WTC11 (cell line): ENCODE measurements at regions not wholly inside any gene's neighbourhood (a gene's known extent, or its start where the extent isn't known, plus 50 kb on each side); places are given as distances from the start of the nearest gene placed in this dataset.

Experiments used
- ATAC-seq: fragments of 200-7000 bp; cut with Tn5 transposase; 2 replicates; pipeline ENCODE4 v1.10.0; 2021; ENCODE audit warnings: mild to moderate bottlenecking, moderate library complexity
- CTCF ChIA-PET: fragments of 300-600 bp; sonication (Branson Sonifier 250); formaldehyde crosslinking; loops from one replicate; lab custom pipeline; 2021; ENCODE audit warnings: antibody characterized with exemption; lab: Charles Lee
- POLR2A ChIA-PET: fragments of 350-600 bp; sonication (Branson Sonifier 250); formaldehyde crosslinking; loops from one replicate; lab custom pipeline; 2021; ENCODE audit warnings: antibody characterized with exemption; lab: Charles Lee
- DNase-seq: peaks from one replicate; pipeline ENCODE4 v3.0.0; 2021; ENCODE audit warnings: low spot score
- H3K27ac Mint-ChIP-seq: 2 replicates; pipeline ENCODE4 v1.8.0; 2021; ENCODE audit warnings: mixed read lengths
- H3K27me3 Mint-ChIP-seq: 2 replicates; pipeline ENCODE4 v1.8.0; 2021; ENCODE audit warnings: low read depth, mild to moderate bottlenecking, moderate library complexity, mixed read lengths
- H3K36me3 Mint-ChIP-seq: 2 replicates; pipeline ENCODE4 v1.8.0; 2021; ENCODE audit warnings: mixed read lengths
- H3K4me1 Mint-ChIP-seq: 2 replicates; pipeline ENCODE4 v1.8.0; 2022; ENCODE audit warnings: mixed read lengths
- H3K4me3 Mint-ChIP-seq: 2 replicates; pipeline ENCODE4 v1.8.0; 2021; ENCODE audit warnings: mild to moderate bottlenecking, moderate library complexity, mixed read lengths
- H3K9me3 Mint-ChIP-seq: 2 replicates; pipeline ENCODE4 v1.8.0; 2021; ENCODE audit warnings: mixed read lengths
- CBFB ChIP-seq: sonication (generic); formaldehyde crosslinking; IDR thresholded peaks from 2 replicates; pipeline ENCODE4 v1.8.1; 2022; ENCODE audit warnings: mild to moderate bottlenecking, low read depth, missing genetic modification reagents
- ELF4 ChIP-seq: sonication (generic); formaldehyde crosslinking; IDR thresholded peaks from 2 replicates; pipeline ENCODE4 v1.8.1; 2022; ENCODE audit warnings: low read depth, mild to moderate bottlenecking, moderate library complexity, missing genetic modification reagents
- GRHL2 ChIP-seq: fragments of 250-450 bp; sonication (Bioruptor Pico); IDR thresholded peaks from 2 replicates; pipeline ENCODE4 v1.8.0; 2022; ENCODE audit warnings: mild to moderate bottlenecking, moderate library complexity; ENCODE audit not compliant: insufficient replicate concordance, severe bottlenecking
- HMGA2 ChIP-seq: fragments of 250-450 bp; sonication (Bioruptor Pico); IDR thresholded peaks from 2 replicates; pipeline ENCODE4 v1.4.0; 2021; ENCODE audit warnings: mild to moderate bottlenecking, moderate library complexity
- JUN ChIP-seq: sonication (generic); formaldehyde crosslinking; IDR thresholded peaks from 2 replicates; pipeline ENCODE4 v1.8.0; 2023; ENCODE audit warnings: mild to moderate bottlenecking, missing genetic modification reagents
- NFATC4 ChIP-seq: fragments of 250-450 bp; sonication (Bioruptor Pico); IDR thresholded peaks from 2 replicates; pipeline ENCODE4 v1.9.0; 2021; ENCODE audit warnings: mild to moderate bottlenecking
- SP1 ChIP-seq: sonication (generic); formaldehyde crosslinking; conservative IDR thresholded peaks from 2 replicates; pipeline ENCODE4 v1.8.1; 2022; ENCODE audit warnings: missing genetic modification reagents
- TP53 ChIP-seq: sonication (generic); formaldehyde crosslinking; IDR thresholded peaks from 2 replicates; pipeline ENCODE4 v1.8.1; 2023; ENCODE audit warnings: mild to moderate bottlenecking, missing genetic modification reagents
- ZNF396 ChIP-seq: fragments of 250-450 bp; sonication (Bioruptor Pico); IDR thresholded peaks from 2 replicates; pipeline ENCODE4 v1.8.0; 2021; ENCODE audit warnings: mild to moderate bottlenecking, moderate library complexity, borderline replicate concordance
- ZNF671 ChIP-seq: fragments of 250-450 bp; sonication (Bioruptor Pico); IDR thresholded peaks from 2 replicates; pipeline ENCODE4 v1.8.0; 2021; ENCODE audit warnings: mild to moderate bottlenecking
- TF ChIP-seq, protein P1 (sequence below): fragments of 250-450 bp; sonication (Bioruptor Pico); IDR thresholded peaks from 2 replicates; pipeline ENCODE4 v1.9.0; 2021; ENCODE audit warnings: mild to moderate bottlenecking, borderline replicate concordance
- TF ChIP-seq, protein P2 (sequence below): sonication (generic); formaldehyde crosslinking; IDR thresholded peaks from 2 replicates; pipeline ENCODE4 v1.8.1; 2022; ENCODE audit warnings: low read depth, mild to moderate bottlenecking, moderate library complexity, missing genetic modification reagents, borderline replicate concordance
- TF ChIP-seq, protein P3 (sequence below): sonication (generic); formaldehyde crosslinking; IDR thresholded peaks from 2 replicates; pipeline ENCODE4 v1.8.1; 2022; ENCODE audit warnings: mild to moderate bottlenecking, moderate library complexity, missing genetic modification reagents
- TF ChIP-seq, protein P4 (sequence below): sonication (generic); formaldehyde crosslinking; IDR thresholded peaks from 2 replicates; pipeline ENCODE4 v1.8.0; 2023; ENCODE audit warnings: mild to moderate bottlenecking, missing genetic modification reagents
- TF ChIP-seq, protein P5 (sequence below): fragments of 250-450 bp; sonication (Bioruptor Pico); IDR thresholded peaks from 2 replicates; pipeline ENCODE4 v1.9.0; 2021; ENCODE audit warnings: mild to moderate bottlenecking
- TF ChIP-seq, protein P6 (sequence below): fragments of 250-450 bp; sonication (Bioruptor Pico); IDR thresholded peaks from 2 replicates; pipeline ENCODE4 v2.1.2; 2022; ENCODE audit warnings: mild to moderate bottlenecking, moderate library complexity

DNA sequence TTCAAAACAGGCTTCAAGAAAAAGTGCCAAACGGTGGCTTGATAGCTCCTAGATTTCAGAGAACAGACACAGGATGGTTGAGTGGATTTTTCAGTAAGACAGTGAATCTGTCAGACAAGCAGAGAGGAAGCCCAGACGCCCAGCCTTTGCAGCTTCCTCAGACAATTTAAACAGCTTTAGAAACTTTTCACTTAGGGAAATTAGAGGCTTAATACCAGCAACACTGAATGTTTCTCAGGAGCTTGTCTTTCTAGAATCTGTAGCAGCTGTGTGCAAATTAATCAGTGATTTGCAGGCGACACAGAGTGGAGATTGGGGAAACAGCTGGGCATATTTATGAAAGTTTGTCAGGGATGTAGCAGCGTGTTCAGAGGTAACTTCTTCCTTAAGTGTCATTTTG lies 362.1 kb downstream of the GALC start (continued):
- TF ChIP-seq, protein P1, sequence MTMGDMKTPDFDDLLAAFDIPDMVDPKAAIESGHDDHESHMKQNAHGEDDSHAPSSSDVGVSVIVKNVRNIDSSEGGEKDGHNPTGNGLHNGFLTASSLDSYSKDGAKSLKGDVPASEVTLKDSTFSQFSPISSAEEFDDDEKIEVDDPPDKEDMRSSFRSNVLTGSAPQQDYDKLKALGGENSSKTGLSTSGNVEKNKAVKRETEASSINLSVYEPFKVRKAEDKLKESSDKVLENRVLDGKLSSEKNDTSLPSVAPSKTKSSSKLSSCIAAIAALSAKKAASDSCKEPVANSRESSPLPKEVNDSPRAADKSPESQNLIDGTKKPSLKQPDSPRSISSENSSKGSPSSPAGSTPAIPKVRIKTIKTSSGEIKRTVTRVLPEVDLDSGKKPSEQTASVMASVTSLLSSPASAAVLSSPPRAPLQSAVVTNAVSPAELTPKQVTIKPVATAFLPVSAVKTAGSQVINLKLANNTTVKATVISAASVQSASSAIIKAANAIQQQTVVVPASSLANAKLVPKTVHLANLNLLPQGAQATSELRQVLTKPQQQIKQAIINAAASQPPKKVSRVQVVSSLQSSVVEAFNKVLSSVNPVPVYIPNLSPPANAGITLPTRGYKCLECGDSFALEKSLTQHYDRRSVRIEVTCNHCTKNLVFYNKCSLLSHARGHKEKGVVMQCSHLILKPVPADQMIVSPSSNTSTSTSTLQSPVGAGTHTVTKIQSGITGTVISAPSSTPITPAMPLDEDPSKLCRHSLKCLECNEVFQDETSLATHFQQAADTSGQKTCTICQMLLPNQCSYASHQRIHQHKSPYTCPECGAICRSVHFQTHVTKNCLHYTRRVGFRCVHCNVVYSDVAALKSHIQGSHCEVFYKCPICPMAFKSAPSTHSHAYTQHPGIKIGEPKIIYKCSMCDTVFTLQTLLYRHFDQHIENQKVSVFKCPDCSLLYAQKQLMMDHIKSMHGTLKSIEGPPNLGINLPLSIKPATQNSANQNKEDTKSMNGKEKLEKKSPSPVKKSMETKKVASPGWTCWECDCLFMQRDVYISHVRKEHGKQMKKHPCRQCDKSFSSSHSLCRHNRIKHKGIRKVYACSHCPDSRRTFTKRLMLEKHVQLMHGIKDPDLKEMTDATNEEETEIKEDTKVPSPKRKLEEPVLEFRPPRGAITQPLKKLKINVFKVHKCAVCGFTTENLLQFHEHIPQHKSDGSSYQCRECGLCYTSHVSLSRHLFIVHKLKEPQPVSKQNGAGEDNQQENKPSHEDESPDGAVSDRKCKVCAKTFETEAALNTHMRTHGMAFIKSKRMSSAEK = no peak
- TF ChIP-seq ZNF396 (CRISPR knock-in tag) (no peak), GRHL2 (CRISPR knock-in tag) (no peak), NFATC4 (CRISPR knock-in tag) (no peak), ZNF671 (CRISPR knock-in tag) (no peak)
- TF ChIP-seq, protein P2, sequence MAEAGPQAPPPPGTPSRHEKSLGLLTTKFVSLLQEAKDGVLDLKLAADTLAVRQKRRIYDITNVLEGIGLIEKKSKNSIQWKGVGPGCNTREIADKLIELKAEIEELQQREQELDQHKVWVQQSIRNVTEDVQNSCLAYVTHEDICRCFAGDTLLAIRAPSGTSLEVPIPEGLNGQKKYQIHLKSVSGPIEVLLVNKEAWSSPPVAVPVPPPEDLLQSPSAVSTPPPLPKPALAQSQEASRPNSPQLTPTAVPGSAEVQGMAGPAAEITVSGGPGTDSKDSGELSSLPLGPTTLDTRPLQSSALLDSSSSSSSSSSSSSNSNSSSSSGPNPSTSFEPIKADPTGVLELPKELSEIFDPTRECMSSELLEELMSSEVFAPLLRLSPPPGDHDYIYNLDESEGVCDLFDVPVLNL = no peak

DNA sequence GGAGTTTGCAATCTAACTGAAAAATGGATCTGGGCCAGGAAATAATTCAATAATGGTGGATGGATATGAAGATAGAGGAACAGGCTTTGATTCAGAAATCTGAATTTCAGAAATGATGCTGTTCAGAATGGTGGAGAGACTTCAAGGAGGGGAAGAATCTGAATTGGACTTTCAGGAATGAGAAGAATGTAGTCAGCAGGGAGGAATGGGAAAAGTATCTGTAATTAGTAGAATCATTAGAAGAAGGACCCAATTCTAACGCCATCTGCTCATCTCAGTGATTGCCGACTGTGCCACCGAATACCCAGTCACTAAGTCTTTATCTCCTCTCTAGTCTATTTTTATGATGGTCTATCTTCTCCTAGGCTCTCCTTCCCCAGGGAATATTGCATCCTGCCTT lies 363.2 kb downstream of the GALC start:
- Mint-ChIP-seq H3K27ac (no peak overlapping the region), H3K27me3 (peaks cover 6% of the 10 kb centered on the region), H3K9me3 (peaks cover 6% of the 10 kb centered on the region), H3K4me1 (peaks cover 20% of the 10 kb centered on the region)
- ChIA-PET CTCF (interaction anchor here (1.1 kb wide), 1 partner anchor 116 kb away, joined by 6 read pairs; no protein-coding TSS in a partner anchor), POLR2A (no interaction called here)
- no peak; the same call in 1 of the 2 replicates for ATAC-seq
- TF ChIP-seq ZNF671 (CRISPR knock-in tag) (no peak), ELF4 (CRISPR knock-in tag) (no peak), CBFB (CRISPR knock-in tag) (no peak), JUN (CRISPR knock-in tag) (no peak), SP1 (CRISPR knock-in tag) (no peak), HMGA2 (CRISPR knock-in tag) (no peak), TP53 (CRISPR knock-in tag) (no peak)
- TF ChIP-seq, protein P1 = no peak
- TF ChIP-seq, protein P3, sequence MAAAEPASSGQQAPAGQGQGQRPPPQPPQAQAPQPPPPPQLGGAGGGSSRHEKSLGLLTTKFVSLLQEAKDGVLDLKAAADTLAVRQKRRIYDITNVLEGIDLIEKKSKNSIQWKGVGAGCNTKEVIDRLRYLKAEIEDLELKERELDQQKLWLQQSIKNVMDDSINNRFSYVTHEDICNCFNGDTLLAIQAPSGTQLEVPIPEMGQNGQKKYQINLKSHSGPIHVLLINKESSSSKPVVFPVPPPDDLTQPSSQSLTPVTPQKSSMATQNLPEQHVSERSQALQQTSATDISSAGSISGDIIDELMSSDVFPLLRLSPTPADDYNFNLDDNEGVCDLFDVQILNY (CRISPR knock-in tag) = no peak
- TF ChIP-seq, protein P4, sequence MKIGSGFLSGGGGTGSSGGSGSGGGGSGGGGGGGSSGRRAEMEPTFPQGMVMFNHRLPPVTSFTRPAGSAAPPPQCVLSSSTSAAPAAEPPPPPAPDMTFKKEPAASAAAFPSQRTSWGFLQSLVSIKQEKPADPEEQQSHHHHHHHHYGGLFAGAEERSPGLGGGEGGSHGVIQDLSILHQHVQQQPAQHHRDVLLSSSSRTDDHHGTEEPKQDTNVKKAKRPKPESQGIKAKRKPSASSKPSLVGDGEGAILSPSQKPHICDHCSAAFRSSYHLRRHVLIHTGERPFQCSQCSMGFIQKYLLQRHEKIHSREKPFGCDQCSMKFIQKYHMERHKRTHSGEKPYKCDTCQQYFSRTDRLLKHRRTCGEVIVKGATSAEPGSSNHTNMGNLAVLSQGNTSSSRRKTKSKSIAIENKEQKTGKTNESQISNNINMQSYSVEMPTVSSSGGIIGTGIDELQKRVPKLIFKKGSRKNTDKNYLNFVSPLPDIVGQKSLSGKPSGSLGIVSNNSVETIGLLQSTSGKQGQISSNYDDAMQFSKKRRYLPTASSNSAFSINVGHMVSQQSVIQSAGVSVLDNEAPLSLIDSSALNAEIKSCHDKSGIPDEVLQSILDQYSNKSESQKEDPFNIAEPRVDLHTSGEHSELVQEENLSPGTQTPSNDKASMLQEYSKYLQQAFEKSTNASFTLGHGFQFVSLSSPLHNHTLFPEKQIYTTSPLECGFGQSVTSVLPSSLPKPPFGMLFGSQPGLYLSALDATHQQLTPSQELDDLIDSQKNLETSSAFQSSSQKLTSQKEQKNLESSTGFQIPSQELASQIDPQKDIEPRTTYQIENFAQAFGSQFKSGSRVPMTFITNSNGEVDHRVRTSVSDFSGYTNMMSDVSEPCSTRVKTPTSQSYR (CRISPR knock-in tag) = no peak
- TF ChIP-seq, protein P5, sequence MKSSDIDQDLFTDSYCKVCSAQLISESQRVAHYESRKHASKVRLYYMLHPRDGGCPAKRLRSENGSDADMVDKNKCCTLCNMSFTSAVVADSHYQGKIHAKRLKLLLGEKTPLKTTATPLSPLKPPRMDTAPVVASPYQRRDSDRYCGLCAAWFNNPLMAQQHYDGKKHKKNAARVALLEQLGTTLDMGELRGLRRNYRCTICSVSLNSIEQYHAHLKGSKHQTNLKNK (CRISPR knock-in tag) = no peak
- TF ChIP-seq, protein P6, sequence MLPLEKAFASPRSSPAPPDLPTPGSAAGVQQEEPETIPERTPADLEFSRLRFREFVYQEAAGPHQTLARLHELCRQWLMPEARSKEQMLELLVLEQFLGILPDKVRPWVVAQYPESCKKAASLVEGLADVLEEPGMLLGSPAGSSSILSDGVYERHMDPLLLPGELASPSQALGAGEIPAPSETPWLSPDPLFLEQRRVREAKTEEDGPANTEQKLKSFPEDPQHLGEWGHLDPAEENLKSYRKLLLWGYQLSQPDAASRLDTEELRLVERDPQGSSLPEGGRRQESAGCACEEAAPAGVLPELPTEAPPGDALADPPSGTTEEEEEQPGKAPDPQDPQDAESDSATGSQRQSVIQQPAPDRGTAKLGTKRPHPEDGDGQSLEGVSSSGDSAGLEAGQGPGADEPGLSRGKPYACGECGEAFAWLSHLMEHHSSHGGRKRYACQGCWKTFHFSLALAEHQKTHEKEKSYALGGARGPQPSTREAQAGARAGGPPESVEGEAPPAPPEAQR (CRISPR knock-in tag) = no peak
- TF ChIP-seq, all 79 proteins: peak for 0
- H3K36me3 Mint-ChIP-seq = no peaks in the 10 kb centered on the region
- no peak for DNase-seq
- H3K4me3 Mint-ChIP-seq = no peak overlapping the region
